GM12865 (cell line): ENCODE measurements at regions not wholly inside any gene's neighbourhood (a gene's known extent, or its start where the extent isn't known, plus 50 kb on each side); places are given as distances from the start of the nearest gene placed in this dataset.

Experiments
- DNase-seq: peaks from one replicate; pipeline ENCODE4 v3.0.0; 2010; ENCODE audit warnings: low read depth
- H3K4me3 ChIP-seq: 2 replicates; pipeline ENCODE4 v1.5.1; 2011; ENCODE audit warnings: mild to moderate bottlenecking, low read depth, low read length, control low read depth
- CTCF ChIP-seq: IDR thresholded peaks from 2 replicates; pipeline ENCODE4 v1.5.1; 2011; ENCODE audit warnings: low read length, control low read depth, low read depth, inconsistent platforms; ENCODE audit not compliant: insufficient read depth; ENCODE audit errors: missing control alignments

DNA sequence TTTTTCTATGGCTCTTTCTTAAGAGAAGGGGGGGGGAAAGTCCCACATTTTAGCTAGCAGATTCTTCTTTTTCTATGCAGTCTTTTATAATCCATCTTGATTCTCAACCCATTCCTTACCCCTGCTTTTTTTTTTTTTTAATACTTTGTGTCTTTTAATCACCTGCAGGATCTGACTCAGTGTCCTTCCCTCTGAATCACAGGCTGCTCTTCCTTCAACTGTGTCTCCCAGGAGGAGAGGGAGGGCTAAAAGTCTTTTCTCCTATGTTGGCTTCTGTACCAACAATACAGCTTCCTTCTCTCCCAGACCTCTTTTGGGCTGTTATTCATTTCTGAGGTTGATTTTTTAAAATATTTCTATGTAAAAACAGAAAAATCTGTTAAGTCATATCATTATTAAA lies 686.2 kb downstream of the ADGRL2 start:
- H3K4me3 ChIP-seq = no peak overlapping the region
- TF ChIP-seq CTCF = no peak
- no peak for DNase-seq

DNA sequence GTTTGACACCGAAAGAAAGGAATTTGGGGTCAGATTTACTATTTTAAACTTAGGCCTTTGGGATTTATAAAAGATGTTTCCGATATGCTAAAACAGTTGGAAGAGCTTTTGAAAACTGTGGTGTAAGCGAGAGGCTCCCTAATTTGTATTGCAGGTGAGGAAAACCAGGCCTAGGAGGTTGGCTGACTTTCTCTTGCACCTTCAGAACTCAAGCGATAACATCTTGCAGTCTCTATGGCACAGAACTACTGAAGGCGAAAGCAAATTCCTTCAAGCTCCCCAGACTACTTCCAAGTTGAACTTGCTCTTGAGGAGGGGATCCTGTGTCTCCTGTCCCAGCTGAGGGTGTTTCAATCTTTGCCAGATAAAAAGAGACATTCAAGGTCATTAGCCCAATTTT lies 685.7 kb downstream of the ADGRL2 start:
- no peak for TF ChIP-seq CTCF
- no peak overlapping the region for H3K4me3 ChIP-seq
- DNase-seq = no peak

GRCh38 chr1:82485591-82486369 lies 685.0 kb downstream of the ADGRL2 start:
- no peak for DNase-seq
- TF ChIP-seq CTCF = no peak
- H3K4me3 ChIP-seq = no peak overlapping the region

DNA sequence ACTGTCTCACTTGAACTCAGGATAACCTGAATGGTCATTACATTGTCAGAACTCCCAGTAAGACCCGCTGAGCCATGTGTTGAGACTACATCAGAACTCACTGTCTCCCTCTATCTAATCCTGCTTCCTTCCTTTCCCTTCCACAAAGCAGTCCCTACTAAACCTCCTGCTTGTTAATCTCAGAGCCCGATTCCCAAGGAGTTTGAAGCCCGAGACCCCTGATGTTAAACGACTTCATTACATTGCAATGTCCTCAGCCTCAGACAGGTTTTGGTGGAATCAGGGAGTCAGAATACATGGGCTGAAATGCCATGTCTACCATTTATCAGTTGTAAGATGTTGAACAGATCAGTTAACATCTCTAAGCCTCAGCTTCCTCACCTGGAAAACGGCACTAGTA lies 682.4 kb downstream of the ADGRL2 start:
- no peak overlapping the region for H3K4me3 ChIP-seq
- no peak for TF ChIP-seq CTCF
- no peak for DNase-seq

- H3K4me3 ChIP-seq = no peak overlapping the region
- TF ChIP-seq CTCF = no peak
- no peak for DNase-seq
These were observed 678.2 kb downstream of the ADGRL2 start for GRCh38 chr1:82478916-82479315.

GRCh38 chr1:82472489-82473131 lies 671.9 kb downstream of the ADGRL2 start:
- no peak for DNase-seq
- TF ChIP-seq CTCF = no peak

More at GRCh38 chr1:82472489-82473131, 671.9 kb downstream of the ADGRL2 start:
- no peak overlapping the region for H3K4me3 ChIP-seq
